Cardiac septum (tissue), 1 donor: ENCODE measurements at regions not wholly inside any gene's neighbourhood (a gene's known extent, or its start where the extent isn't known, plus 50 kb on each side); places are given as distances from the start of the nearest gene placed in this dataset.
"Not testable (repeated sequence)": the region's sequence is repeated elsewhere in the genome, so short reads cannot be mapped to it uniquely, and the experiment has no call there.

ENCODE experiments used
- DNase-seq: peaks from one replicate; pipeline ENCODE4 v3.0.0-alpha.2; 2020; ENCODE audit warnings: low spot score
- intact Hi-C: fragments of 100-400 bp; cut with DNase I; formaldehyde crosslinking; loops from one replicate; pipeline ENCODE4 v1.14.0; 2022
- donor health status: DM: no; HTN: no; CAD: no.

DNA sequence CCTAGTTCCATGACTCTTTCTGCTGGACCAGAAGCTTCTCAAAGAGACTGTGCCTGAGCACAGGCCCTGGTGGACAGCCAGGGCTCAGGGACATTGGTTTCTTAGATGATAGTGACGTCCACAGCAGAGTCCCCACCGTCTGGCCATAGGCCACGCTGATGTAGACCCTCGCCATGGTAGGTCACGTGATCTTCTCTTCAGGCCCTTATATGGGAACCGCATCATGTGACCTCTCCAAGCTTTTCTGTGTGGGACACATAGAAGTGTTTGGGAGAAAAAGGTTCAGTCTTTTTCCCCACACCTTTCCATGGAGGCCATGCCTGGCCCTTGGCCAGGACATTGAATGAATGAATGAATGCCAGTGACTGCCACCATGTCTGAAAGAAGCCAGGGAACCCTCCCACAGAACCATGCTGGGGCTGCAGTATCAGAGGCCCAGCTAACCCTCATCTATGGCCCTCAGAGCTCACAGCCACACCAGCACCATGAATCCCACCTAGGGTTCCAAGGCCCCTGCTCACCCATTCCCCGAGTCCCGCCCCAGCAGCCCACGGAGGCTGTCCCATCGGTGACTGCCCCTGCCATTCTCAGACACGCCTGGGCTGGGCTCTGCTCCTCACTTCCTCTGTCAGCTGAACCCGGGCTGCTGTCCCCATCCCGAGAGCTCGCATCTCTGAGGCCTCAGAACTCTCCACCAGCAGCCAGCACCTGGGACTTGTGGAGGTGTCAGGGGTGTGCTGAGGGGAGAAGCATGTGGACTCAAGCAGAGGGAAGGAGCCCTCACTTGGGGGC, 292.1 kb downstream of the ADGRD1 start:
- no peak for DNase-seq
- intact Hi-C loops, result no loop called here

DNA sequence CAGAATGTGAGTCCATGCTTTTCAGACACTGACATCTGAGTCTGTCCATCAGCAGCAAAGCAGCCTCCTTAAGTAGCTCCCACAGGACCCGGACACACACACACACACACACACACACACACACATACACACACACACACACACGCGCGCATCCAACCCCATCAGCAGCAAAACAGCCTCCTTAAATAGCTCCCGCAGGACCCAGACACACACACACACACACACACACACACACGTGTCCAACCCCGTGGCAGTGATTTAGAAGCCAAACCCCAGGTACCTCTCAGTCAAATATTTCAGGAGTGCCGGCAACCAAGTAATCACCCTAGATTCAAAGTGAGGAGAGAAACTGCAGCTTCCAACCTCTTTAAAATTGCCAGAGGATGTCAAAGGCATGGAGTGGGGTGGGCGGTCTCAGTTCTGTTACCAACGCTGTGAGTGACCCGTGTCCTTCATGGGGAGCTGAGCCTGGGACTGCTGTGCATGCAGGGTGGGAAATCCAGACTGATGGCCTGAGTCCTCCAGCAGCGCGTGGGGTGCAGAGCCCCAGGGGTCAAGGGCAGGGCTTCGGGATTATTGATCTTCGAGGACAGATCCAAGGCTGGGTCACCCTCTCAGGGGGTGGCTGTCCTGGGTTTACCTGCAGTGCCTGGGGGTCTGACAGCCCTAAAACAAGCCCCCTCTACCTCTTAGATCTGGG, 293.5 kb downstream of the ADGRD1 start:
- DNase-seq, intact Hi-C loops: not testable (repeated sequence)

DNA sequence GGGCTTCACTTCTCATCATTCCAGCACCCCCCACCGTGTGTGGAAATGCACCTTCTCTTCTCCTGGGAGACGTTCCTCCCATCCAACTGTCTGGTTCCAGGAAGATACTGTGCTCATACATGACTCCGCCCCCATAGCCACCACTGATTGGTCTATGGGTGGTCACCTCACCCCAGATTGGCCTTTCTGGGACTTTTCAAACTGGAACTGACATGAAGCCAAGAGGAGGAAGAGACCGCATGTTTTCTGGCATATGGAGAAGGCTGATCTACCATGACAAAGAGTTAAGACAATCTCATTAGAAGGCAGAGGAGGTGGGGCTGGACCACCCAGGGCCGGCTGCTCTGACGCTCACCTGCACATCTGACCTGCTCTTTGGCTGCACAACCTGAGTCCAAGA, 294.2 kb downstream of the ADGRD1 start:
- DNase-seq, intact Hi-C loops: not testable (repeated sequence)

DNA sequence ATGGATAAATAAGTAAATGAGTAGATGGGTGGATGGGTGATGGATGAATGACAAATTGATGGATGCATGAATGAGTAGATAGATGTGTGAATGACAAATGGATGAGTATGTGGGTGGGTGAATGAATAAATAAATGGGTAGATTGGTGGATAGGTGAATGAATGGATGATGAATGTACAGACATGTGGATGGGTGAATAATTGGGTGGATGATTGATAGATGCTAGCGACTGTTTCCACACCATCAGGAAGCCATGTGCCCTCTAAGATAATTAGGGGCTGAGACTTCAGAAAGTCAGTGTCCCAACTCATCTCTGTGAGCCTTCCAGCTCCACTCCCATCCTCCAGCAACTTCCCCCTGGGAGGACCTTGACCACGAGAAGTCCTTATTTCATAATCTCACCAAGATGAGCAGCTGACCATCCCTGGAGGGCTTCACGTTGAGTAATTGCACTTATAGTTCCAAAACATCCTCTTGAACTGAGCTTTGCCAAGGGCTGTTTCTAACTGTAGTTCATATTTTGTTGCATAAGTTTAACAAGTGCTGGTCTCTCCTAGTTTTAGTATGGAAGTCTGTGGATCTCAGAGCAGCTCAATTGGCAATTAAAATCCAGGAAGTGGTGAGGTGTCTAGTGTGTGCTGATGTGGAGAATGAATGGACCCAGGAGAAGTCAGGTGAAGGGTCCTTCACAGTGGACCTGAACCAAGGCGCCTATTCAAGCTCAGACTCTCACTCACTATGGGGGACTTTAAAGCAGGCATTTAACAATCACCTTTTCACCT, 295.7 kb downstream of the ADGRD1 start:
- no peak for DNase-seq
- intact Hi-C loops, result no loop called here

DNA sequence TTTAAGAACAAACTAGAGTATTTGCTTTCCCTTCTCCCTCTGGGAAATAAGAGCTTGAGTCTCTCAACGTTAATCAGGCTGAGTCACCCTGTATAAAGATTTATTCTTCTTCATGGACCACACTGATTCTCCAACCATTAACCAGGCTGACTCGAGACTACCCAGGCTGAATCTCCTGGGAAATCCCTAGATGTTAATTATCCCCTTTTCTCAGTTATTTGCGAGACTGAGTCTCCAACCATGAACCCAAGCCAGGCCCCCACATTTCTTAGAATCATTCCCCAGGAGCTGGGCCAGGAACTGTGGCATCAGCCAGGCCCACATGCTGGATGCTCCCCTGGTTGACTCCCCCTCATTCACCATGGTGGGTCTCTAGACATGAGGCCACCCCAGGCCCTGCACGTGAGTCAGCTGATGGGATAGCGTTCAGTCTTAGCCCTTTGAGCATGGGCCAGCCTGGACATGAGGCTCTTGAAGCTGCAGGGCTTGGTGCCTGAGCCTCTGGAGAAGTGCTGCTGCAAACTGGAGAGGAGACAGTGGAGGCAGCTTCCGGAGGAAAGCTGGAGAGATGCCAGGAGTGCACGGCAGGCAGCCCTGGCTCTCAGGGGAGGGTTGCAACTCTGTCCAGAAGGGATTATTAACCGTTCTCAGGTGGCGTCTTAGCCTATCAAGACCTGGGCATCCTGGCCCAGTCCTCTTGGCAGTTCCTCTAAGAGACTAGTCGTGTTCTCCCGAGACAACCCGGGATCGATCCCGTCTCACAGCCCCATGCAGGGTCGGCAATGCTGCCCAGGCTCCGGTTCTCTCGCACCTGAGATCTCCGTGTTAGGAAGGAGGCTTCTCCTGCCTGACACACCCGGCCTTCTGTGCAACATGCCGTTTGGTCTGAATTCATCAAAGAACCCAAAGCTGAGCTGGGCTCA, 296.6 kb downstream of the ADGRD1 start:
- intact Hi-C loops, result no loop called here
- DNase-seq, result no peak

DNA sequence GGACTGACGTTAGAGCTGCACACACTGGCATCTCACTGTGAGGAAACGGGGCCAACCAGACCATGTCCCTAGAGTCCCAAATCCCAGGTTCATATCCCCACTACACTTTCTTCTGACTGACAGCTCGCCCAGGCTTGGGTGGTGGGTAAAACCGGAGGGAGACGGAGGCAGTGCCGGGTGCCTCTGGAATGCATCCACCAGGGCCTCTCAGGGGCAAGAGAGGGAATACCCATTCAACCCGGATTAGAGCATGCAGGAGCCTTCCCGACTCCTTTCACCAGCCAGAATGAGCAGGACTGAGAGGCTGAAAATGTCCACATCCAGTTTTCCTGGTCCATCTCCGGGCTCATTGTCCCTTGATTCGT, 297.2 kb downstream of the ADGRD1 start:
- DNase-seq, result no peak
- intact Hi-C loops, result no loop called here

DNA sequence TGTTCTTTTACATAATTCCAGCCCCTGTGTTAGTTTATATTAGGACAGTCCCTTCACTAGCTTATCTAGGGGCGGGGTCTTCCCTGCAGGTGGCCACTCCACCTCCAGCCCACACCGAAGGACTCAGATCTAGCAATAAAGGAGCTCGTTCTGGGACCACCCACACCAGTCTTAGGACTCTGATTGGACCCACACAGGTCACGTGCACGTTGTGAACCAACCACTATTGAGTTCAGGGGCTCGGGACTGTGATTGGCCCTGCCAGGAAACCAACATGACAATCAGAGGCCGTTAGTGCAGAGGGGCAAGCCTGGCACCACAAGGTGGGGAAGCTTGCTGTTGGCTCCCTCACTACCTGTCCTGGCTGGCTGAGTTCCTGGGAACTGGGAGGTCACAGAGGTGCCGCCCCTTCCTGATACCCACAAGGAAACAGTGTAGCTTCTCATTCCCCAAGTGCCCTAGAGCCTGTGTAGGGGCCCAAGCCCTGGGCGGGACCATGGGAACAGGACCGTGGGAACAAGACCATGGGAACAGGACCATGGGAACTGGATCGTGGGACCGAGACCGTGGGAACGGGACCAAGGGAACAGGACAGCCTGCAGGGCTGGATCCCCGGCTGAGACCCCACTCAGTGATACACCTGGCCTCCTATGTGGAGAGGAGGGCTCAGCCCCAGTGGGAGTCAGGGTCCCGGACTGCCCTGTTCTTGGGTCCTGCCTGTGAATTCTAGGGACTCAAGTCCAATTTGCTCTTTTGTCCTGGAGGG, 297.8 kb downstream of the ADGRD1 start:
- no peak for DNase-seq
- intact Hi-C loops, result no loop called here

DNA sequence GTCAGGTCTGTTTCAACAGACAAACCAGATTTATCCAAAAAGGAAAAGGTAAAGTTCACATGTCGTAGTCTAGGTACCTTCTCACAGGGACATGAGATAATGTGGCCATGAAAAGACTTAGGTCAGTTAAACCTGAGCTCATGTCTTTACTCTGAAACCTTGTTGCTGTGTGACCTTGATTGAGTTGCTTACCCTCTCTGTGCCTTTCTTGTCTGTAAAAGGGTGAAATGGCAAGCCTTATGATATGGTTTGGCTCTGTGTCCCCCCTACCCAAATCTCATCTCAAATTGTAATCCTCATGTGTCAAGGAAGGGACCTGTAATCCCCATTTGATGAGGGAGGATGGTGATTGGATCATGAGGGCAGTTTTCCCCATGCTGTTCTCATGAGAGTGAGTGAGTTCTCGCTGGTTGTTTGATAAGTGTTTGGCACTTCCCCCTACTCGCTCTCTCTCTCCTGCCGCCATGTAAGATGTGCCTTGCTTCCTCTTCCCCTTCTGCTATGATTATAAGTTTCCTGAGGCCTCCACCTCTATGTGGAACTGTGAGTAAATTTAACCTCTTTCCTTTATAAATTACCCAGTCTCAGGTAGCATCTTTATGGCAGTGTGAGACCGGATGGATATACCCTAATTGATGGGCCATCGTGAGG, 299.8 kb downstream of the ADGRD1 start:
- DNase-seq, result no peak
- intact Hi-C loops, result no loop called here

DNA sequence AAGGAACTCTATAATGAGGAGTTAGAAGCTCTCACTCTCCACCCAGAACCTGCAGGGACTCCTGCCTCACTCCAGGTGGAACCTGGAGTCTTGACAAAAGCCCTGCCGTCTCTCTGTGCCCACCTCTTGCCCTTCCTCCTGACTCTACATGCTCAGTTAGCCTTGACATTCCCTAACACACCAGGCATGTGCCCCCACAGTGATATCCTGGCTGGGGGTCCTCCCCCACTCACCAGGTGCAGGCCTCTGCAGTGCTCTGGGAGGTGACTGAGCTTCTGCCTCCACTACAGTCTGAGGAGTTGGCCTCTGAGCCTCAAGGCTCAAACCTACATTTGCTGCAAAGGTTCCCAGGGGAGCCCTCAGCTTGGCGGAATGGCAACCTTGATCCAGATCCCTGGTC, 300.7 kb downstream of the ADGRD1 start:
- no peak for DNase-seq
- intact Hi-C loops, result no loop called here

DNA sequence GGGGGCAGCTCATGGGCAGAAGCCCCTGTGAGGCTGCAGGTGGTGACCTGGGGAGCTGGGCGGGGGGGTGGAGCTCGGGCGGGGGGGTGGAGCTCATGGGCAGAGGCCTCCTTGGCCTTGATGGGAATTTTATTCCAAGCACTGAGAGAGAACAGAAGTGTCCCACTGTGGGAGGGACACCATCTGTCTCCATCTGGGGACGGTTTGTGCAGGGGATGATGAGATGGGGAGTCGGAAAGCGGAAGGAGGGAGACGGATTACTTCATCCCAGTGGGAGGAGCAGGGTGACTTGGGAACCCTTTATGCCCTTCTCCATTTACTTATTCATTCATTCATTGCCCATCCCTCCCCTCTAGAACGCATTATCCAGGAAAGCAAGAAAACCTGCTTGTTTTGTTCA, 304.7 kb downstream of the ADGRD1 start:
- intact Hi-C loops, result no loop called here
- no peak for DNase-seq

DNA sequence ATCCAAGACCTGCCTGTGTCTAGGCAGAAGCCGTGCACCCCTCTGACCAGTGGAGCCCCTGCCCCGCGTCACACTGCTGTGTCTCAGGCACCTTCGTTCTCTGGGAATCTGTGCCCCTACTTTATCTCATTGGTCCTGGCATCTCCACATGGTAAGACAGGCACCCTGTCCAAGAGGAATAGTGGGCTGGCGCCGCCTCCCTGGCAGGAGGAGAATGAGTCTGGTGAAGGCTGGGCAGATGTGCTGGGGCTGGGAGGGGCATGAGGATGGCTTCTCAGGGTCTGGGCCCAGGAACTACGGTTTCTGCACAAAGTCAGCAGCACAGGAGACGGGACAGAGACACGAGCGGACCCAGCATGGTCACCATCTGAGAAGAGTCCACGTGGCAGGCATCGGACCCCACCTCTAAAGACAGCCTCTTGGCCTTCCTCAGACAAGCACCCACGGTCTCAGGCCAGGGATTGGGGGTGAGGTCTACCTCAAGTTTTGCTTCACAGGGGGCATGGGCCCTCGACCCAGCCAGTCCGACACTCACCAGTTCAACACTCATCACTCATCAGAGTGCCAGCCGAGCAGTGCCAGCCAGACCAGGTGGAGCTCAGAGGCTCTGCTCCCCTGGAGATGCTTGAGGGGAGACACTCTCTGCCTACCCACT, 306.7 kb downstream of the ADGRD1 start:
- no peak for DNase-seq
- intact Hi-C loops, result no loop called here

DNA sequence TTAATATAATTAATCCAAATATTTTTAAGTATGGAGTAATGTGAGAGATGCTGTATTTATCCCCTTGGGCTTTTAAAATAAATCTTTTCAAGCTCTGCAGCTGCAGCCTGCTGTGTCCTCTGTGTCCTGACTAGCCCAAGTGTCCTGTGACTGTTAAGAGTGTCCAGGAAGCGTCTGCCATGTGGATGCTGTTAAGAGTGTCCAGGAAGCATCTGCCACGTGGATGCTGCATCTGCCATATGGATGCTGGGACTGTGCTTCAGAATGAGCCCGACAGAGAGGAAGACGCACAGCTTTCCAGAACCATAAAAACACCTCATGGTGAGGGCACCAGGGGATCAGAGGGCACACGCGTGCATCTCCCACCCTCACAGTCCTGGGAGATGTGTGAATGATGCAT, 307.2 kb downstream of the ADGRD1 start:
- no peak for DNase-seq
- intact Hi-C loops, result no loop called here

DNA sequence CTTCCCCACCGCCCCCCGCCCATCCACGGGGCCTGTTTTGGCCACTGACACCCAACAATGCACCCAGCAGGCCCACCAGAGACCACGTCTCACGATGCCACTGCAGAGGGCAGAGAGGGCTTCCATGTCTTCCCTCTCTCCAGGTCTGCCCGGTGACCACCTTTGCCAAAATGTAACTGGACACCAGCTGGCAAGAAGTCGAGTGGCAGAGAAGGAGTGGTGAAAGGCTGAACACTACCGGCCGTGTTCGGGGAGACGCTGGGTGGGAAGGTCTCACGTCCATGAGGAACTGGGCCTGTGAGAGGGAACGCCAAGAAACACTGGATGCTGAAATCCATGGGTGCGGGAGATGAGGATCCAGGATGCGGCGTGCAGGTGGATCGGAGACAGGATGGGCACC, 308.2 kb downstream of the ADGRD1 start:
- intact Hi-C loops, result no loop called here
- no peak for DNase-seq

DNA sequence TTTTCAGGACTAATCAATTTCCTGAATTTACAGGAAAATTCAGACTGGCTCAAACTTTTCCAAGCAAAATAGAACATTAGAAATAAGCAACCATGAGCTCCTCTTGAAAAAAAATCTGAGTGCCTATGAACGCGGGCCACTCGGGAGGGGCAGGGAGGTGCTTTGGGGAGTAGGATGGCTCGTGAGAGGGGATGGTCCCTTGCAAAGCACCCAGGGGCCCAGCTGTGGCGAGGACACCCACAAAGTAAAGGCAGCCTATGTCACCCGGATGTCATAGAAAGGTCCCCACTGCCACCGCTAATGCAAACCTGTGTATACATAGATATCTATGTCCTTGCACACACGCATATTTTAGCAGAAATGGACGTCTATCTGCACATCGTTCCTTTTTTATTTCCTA, 309.9 kb downstream of the ADGRD1 start:
- intact Hi-C loops, result no loop called here
- DNase-seq, result no peak

DNA sequence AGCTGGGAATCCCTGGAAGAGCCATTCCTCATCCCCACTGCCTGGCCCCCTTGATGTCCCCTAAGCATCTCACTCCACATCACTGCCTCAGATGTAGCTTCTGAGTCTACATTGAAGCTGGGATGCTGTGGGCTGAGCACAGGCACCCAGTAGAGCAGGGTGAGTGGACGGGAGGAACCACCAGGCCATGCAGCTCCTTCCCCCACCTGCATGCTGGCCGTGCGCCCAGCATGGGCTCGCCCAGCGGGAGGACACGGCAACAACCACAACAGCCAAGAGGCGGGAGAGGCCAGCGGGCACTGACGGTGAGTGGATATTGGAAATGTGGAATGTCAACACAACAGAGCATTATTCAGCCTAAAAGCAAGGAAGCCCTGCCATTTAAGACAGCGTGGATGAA, 310.9 kb downstream of the ADGRD1 start:
- DNase-seq, result no peak
- intact Hi-C loops, result no loop called here

DNA sequence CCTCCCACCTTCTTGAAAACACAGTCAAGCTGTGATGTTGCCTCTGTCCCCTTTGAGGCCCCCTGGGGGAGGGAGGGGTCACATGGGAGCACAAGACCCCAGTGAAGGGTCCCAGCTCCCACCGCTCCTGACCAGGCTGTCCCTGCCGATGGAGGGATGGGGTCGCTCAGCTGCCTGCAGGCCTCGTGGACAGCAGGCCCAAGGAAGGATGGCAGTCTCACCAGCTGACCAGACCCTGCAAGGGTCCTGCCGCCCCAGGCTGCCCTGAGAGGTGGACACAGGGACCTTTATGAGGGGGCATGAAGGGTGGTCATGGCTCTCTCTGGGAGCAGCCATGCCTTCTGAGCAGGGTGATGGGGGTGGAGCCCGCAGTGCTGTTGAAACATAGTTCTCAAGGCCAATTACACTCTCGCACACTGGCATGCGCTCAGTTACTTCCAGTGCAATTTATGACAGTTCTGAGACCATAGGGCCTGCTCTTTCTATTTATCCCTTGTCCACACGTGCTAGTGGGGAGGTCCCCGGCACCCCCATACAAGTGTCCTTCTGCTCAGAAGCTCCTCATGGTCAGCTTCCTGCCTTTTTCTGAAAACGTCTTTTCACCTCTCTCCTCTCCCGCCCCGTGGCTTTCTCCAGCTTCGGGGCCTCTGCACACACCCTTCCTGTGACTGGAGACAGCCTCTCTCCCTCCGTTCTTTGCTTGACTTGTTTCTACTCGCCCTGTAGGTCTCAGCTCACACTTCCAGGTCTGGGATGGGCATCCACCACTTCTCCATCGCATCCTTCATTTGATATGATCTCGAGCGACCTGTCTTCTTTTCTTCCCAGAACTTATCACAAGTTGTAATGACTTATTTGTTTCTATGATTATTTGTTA, 313.1 kb downstream of the ADGRD1 start:
- DNase-seq, result no peak
- intact Hi-C loops, result no loop called here

DNA sequence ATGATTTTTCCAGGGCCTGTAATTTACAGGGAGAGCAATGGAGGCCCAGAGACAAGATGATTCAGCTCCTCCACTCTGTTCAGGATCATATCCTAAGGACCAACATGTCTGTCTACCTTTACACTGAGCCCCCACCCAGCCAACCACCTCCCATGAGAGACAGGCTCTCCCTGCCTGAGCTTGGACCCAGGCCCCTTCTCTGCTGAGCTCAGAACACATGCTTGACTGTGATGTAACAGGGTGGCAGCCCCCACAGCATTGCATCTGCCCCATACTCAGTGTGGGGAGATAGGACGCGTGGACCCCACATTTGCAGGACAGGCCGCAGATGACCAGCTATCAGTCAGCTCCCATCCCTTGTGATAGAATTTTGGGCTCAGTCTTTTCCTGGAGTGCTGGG, 313.9 kb downstream of the ADGRD1 start:
- no peak for DNase-seq
- intact Hi-C loops, result no loop called here
